ENCODE measurements at regions not wholly inside any gene's neighbourhood (a gene's known extent, or its start where the extent isn't known, plus 50 kb on each side); places are given as distances from the start of the nearest gene placed in this dataset.

DNA sequence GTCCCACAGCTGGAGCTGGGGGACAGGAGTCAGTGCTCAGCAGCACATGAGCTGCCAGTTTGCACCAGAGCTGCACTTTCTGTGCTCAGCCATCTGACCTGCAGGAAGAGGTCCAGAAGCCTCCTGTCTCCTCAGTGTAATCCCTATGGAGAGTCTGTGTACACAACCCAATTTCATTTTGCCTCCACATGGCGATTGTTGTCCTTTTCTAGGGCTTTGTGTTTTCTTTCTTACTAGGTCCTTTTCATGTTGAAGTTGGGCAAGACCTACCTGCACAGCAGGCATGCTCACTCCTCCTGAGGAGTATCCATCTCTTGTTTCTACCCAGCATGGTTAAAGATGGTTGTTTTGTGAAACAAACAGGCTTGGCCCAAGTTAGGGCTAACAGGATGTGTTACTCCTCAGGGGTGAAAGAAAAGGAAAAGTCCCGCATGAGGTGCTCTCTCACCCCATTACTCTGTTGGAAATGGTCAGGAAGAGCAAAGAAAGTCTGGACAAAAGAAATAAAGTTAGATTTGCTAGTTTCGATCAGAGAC is 273.0 kb downstream of the TMEM167A start:
- no peak for DNase-seq (ENCODE audit: extremely low read depth, low read depth)
- no peak for TF ChIP-seq CTCF (IDR thresholded peaks at IDR 0.05; ENCODE audit: low read depth, low read length)

DNA sequence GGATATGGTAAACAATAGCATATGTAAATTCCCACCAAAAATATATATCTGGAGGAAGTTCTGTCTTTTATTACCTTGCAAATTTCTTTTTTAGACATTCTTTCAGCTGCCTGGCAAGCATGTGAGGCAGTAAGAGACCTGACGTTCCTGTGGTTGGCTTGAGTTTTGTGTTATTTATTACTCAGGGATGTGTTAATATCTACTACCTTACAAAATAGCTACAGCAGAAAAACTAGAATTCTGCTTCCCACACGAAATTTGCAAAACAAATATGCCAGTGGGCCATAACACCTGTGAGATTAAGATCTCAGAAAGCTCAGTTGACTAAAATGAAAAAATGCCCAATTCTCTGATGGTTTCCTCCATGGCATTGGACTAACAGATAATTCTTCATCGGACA is 274.2 kb downstream of the TMEM167A start:
- TF ChIP-seq CTCF (IDR thresholded peaks at IDR 0.05; ENCODE audit: low read depth, low read length) = no peak
- no peak for DNase-seq (ENCODE audit: extremely low read depth, low read depth)

DNA sequence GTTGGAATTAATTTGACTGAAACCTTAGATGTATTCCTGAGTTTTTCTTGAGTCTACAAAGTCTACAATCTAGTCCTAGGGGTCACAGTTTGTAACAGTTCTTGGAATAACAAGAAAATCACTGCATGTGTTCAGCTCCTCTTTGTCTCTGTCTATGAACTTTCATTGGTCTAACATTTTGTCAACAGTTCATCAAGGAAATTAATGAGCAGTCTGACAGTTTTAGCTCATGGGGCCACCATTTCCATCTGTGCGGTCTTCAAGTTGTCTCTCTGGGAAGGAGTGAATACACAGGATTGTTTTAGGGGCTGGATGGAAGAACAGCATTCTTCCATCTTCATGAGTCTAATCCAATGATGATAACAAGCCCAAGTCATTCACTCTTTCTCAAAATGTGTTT is 276.4 kb downstream of the TMEM167A start:
- no peak for TF ChIP-seq CTCF (IDR thresholded peaks at IDR 0.05; ENCODE audit: low read depth, low read length)
- no peak for DNase-seq (ENCODE audit: extremely low read depth, low read depth)

DNA sequence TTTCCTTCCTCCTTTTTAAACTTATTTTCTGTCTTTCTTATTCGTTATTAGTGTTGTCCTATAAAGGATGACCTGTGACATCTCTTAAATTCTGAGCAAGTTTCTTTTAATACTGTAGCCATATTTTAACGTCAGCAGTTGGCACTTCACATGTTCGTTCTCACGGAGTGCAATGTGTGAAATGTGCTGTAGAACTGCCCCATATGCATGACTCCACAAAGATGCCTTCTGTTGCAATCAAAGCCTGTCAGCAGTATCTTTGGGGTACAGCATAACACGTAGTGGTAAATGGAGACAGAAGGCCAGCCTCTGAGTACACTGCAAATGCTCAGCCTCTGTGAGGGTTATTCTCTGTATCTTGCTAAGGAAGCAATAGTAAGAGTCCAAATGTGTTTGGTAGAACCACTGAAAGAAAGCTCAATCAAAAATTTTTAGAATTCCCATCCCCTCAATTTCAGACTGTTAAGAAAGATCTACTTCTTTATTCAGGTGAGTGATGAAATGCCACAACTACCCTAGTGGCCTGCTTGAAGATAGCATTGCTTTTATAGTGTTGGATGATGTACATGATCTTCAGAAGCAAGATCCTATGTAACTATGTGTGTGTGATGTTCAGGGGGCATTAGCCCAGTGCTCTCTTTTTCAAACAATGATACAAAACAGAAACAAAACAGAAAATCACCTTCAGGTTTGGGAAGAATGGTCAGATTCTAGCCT is 277.7 kb downstream of the TMEM167A start:
- no peak for DNase-seq (ENCODE audit: extremely low read depth, low read depth)
- no peak for TF ChIP-seq CTCF (IDR thresholded peaks at IDR 0.05; ENCODE audit: low read depth, low read length)

DNA sequence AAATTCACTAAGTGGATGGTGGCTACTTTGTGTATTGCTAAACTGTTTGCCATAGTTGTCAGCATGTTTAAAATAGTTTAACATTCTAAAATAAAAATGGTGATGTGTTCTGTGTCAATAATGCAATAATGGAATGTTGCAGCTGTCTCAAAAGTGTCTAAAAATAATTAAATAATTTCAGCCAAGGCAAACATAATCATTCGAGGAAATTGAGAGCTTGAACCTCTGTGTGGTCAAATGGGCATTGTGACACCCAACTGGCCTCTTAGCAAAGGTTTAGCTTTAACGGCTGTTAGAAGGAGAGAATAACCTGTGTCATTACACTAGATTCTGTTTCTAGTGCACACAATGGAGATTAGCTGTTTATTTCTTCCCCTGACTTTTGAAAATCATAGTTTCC is 278.5 kb downstream of the TMEM167A start:
- no peak for TF ChIP-seq CTCF (IDR thresholded peaks at IDR 0.05; ENCODE audit: low read depth, low read length)
- DNase-seq (ENCODE audit: extremely low read depth, low read depth) = no peak

- DNase-seq (ENCODE audit: extremely low read depth, low read depth) = no peak
- TF ChIP-seq CTCF (IDR thresholded peaks at IDR 0.05; ENCODE audit: low read depth, low read length) = no peak
Observed at GRCh38 chr5:82796643-82797416, 280.4 kb downstream of the TMEM167A start.

- no peak for TF ChIP-seq CTCF (IDR thresholded peaks at IDR 0.05; ENCODE audit: low read depth, low read length)
- DNase-seq (ENCODE audit: extremely low read depth, low read depth) = no peak
Observed at GRCh38 chr5:82794876-82795275, 282.3 kb downstream of the TMEM167A start.

Measured in AG09319 (cell line).